H9 (cell line): ENCODE measurements at regions not wholly inside any gene's neighbourhood (a gene's known extent, or its start where the extent isn't known, plus 50 kb on each side); places are given as distances from the start of the nearest gene placed in this dataset.
A peak's percentile ranks its signal among the peaks of the same experiment; 100 is the strongest.

Experiments used
- DNase-seq: peaks from one replicate; pipeline ENCODE4 v3.0.0-alpha.2; 2017
- H2AFZ ChIP-seq: one replicate; pipeline ENCODE4 v1.6.1; 2013; ENCODE audit warnings: mild to moderate bottlenecking, low read length, control low read depth, moderate library complexity
- H2AK5ac ChIP-seq: 2 replicates; pipeline ENCODE4 v1.6.1; 2013; ENCODE audit warnings: low read length, control low read depth, mixed read lengths; ENCODE audit not compliant: insufficient read length
- H2BK120ac ChIP-seq: one replicate; pipeline ENCODE4 v1.6.1; 2013; ENCODE audit warnings: low read depth, mild to moderate bottlenecking, low read length, control low read depth, inconsistent platforms; ENCODE audit not compliant: poor library complexity, severe bottlenecking
- H2BK12ac ChIP-seq: 2 replicates; pipeline ENCODE4 v1.6.1; 2013; ENCODE audit warnings: low read length, control low read depth, mixed read lengths, low read depth; ENCODE audit not compliant: insufficient read length
- H2BK15ac ChIP-seq: 2 replicates; pipeline ENCODE4 v1.6.1; 2013; ENCODE audit warnings: low read depth, low read length, control low read depth
- H2BK20ac ChIP-seq: one replicate; pipeline ENCODE4 v1.6.1; 2013; ENCODE audit warnings: low read depth, mild to moderate bottlenecking, low read length, control low read depth, inconsistent platforms; ENCODE audit not compliant: poor library complexity, severe bottlenecking
- H2BK5ac ChIP-seq: 2 replicates; pipeline ENCODE4 v1.6.1; 2013; ENCODE audit warnings: low read length, control low read depth, mixed read lengths; ENCODE audit not compliant: insufficient read length
- H3K14ac ChIP-seq: 2 replicates; pipeline ENCODE4 v1.6.1; 2013; ENCODE audit warnings: low read length, control low read depth; ENCODE audit not compliant: insufficient read depth
- H3K18ac ChIP-seq: 2 replicates; pipeline ENCODE4 v1.6.1; 2013; ENCODE audit warnings: low read depth, mild to moderate bottlenecking, mixed read lengths, low read length, control low read depth; ENCODE audit not compliant: insufficient read length
- H3K23ac ChIP-seq: 2 replicates; pipeline ENCODE4 v1.6.1; 2013; ENCODE audit warnings: low read length, control low read depth, mixed read lengths, low read depth; ENCODE audit not compliant: insufficient read length
- H3K23me2 ChIP-seq: 2 replicates; pipeline ENCODE4 v1.6.1; 2013; ENCODE audit warnings: low read depth, mild to moderate bottlenecking, mixed read lengths, low read length, control low read depth; ENCODE audit not compliant: insufficient read length, poor library complexity, severe bottlenecking
- H3K27ac ChIP-seq: 2 replicates; pipeline ENCODE4 v1.5.1; 2013; ENCODE audit warnings: low read length, control low read depth, mixed read lengths, low read depth; ENCODE audit not compliant: insufficient read length
- H3K27me3 ChIP-seq: 2 replicates; pipeline ENCODE4 v1.6.1; 2013; ENCODE audit warnings: low read length, control low read depth, inconsistent platforms; ENCODE audit not compliant: insufficient read depth
- H3K4ac ChIP-seq: 2 replicates; pipeline ENCODE4 v1.6.1; 2013; ENCODE audit warnings: low read depth, mild to moderate bottlenecking, control low read depth, inconsistent platforms, low read length, moderate library complexity
- H3K4me1 ChIP-seq: 2 replicates; pipeline ENCODE4 v1.6.1; 2013; ENCODE audit warnings: low read length, control low read depth, inconsistent platforms; ENCODE audit not compliant: insufficient read depth
- H3K4me2 ChIP-seq: 2 replicates; pipeline ENCODE4 v1.6.1; 2013; ENCODE audit warnings: low read length, control low read depth, mixed read lengths; ENCODE audit not compliant: insufficient read length, insufficient read depth
- H3K56ac ChIP-seq: 2 replicates; pipeline ENCODE4 v1.6.1; 2013; ENCODE audit warnings: low read depth, mild to moderate bottlenecking, mixed read lengths, low read length, control low read depth; ENCODE audit not compliant: insufficient read length
- H3K79me1 ChIP-seq: 2 replicates; pipeline ENCODE4 v1.6.1; 2013; ENCODE audit warnings: low read depth, mild to moderate bottlenecking, moderate library complexity, low read length, control low read depth, inconsistent platforms; ENCODE audit not compliant: insufficient read depth, poor library complexity, severe bottlenecking
- H3K79me2 ChIP-seq: 2 replicates; pipeline ENCODE4 v1.6.1; 2013; ENCODE audit warnings: low read length, control low read depth, inconsistent platforms; ENCODE audit not compliant: insufficient read depth
- H3K9ac ChIP-seq: 2 replicates; pipeline ENCODE4 v1.6.1; 2013; ENCODE audit warnings: low read length, control low read depth, mixed read lengths; ENCODE audit not compliant: insufficient read length; ENCODE audit errors: extremely low read depth
- H3K9me3 ChIP-seq: one replicate; pipeline ENCODE4 v1.6.1; 2013; ENCODE audit warnings: low read depth, low read length, inconsistent platforms; ENCODE audit not compliant: control insufficient read depth
- H3T11ph ChIP-seq: one replicate; pipeline ENCODE4 v1.6.1; 2013; ENCODE audit warnings: mild to moderate bottlenecking, low read length, control low read depth, inconsistent platforms
- H4K20me1 ChIP-seq: one replicate; pipeline ENCODE4 v1.6.1; 2013; ENCODE audit not compliant: control insufficient read depth, insufficient read length, insufficient read depth
- H4K5ac ChIP-seq: 2 replicates; pipeline ENCODE4 v1.6.1; 2013; ENCODE audit warnings: low read depth, mild to moderate bottlenecking, mixed read lengths, low read length, control low read depth; ENCODE audit not compliant: insufficient read length
- H4K8ac ChIP-seq: replicated peaks from 2 replicates; pipeline ENCODE4 v1.6.1; 2013; ENCODE audit warnings: low read length, control low read depth, mixed read lengths, low read depth; ENCODE audit not compliant: insufficient read length
- H4K91ac ChIP-seq: 2 replicates; pipeline ENCODE4 v1.6.1; 2013; ENCODE audit warnings: low read depth, mild to moderate bottlenecking, moderate library complexity, mixed read lengths, low read length, control low read depth; ENCODE audit not compliant: insufficient read length
- H3K27ac Mint-ChIP-seq, 3 experiments: 2 replicates in 2 of 3; 3 replicates in 1 of 3; pipeline ENCODE4 v1.8.0; 2020 to 2021; ENCODE audit warnings: mixed read lengths in 3 of 3, mild to moderate bottlenecking in 1 of 3, moderate library complexity in 1 of 3
- H3K27me3 Mint-ChIP-seq: 2 replicates; pipeline ENCODE4 v1.8.0; 2021; ENCODE audit warnings: low read depth, mild to moderate bottlenecking, moderate library complexity, mixed read lengths
- H3K36me3 Mint-ChIP-seq, 3 experiments: 2 replicates in 2 of 3; 3 replicates in 1 of 3; pipeline ENCODE4 v1.8.0; 2020 to 2021; ENCODE audit warnings: low read depth in 3 of 3, mixed read lengths in 3 of 3; ENCODE audit not compliant: insufficient read depth in 1 of 3
- H3K4me1 Mint-ChIP-seq, 2 experiments: 2 replicates each; pipeline ENCODE4 v1.8.0; 2020; ENCODE audit warnings: mixed read lengths in 2 of 2
- H3K4me3 Mint-ChIP-seq, 2 experiments: 2 replicates in 1 of 2; 3 replicates in 1 of 2; pipeline ENCODE4 v1.8.0; 2020 to 2021; ENCODE audit warnings: mild to moderate bottlenecking in 2 of 2, mixed read lengths in 2 of 2, moderate library complexity in 1 of 2
- H3K9me3 Mint-ChIP-seq, 2 experiments: 2 replicates in 1 of 2; 3 replicates in 1 of 2; pipeline ENCODE4 v1.8.0; 2020; ENCODE audit warnings: mild to moderate bottlenecking in 2 of 2, mixed read lengths in 2 of 2, moderate library complexity in 1 of 2
- WGBS: extraction: QIAGEN DNeasy Blood & Tissue Kit; methylation state at CpG from one replicate; pipeline ENCODE4 v1.1.7; 2013; ENCODE audit warnings: missing lambda C conversion rate, low lambda C conversion rate, mixed read lengths; ENCODE audit not compliant: insufficient read length; ENCODE audit errors: extremely low coverage; 5-methylcytosine and 5-hydroxymethylcytosine counted together
- TF ChIP-seq, protein P1 (sequence below): fragments of 200-600 bp; sonication (generic); conservative IDR thresholded peaks from 3 replicates; pipeline ENCODE4 v1.8.0; 2021; ENCODE audit warnings: antibody characterized with exemption, mild to moderate bottlenecking

DNA sequence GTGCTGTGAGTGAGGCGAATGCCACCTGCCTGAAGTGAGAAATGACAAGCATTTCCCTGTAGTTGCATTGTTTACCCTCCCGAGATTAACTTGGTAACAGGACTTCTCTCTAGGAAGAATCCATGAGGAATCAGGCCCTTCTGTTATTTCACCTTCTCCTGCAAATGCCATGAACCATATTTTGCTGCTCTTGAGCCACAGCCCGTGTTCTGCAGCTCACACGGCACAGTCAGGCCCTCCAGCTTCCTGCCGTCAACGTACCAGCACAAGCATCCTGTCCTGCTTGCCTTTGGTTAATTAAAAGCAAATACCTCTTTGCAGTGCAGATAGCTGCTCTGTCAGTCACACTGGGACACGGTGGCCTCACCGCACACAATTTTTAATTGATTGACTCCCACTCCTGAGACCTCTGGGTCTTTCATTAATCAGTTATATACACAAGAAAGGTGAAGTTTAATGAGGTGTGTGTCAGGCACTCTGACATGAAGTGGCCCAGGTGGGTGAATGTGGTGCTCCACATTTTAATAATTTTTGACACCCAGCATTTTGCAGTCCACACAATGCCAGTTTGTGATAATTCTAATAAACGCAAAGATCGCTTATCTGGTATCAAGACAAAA lies 95.3 kb upstream of the ASB18 start:
- Histone ChIP-seq H2BK15ac (no peak overlapping the region), H4K8ac (no peak overlapping the region), H3K4me1 (no peaks in the 10 kb centered on the region), H3K79me2 (no peaks in the 10 kb centered on the region), H3K79me1 (no peaks in the 10 kb centered on the region), H3T11ph (no peak overlapping the region), H2AK5ac (no peak overlapping the region), H3K23me2 (no peaks in the 10 kb centered on the region), H4K91ac (no peak overlapping the region), H3K4me2 (no peak overlapping the region), H2BK120ac (no peak overlapping the region), H3K56ac (no peak overlapping the region), H3K23ac (no peak overlapping the region), H3K14ac (no peak overlapping the region), H4K5ac (no peak overlapping the region), H2BK5ac (no peak overlapping the region), H2BK20ac (no peak overlapping the region), H3K9ac (no peak overlapping the region), H3K4ac (no peak overlapping the region), H4K20me1 (no peaks in the 10 kb centered on the region), H3K27ac (no peak overlapping the region), H3K9me3 (no peaks in the 10 kb centered on the region), H2AFZ (no peak overlapping the region), H3K18ac (no peak overlapping the region), H2BK12ac (no peak overlapping the region), H3K27me3 (no peaks in the 10 kb centered on the region)
- peak; percentile 19 for DNase-seq
- Mint-ChIP-seq H3K4me1 (no peaks in the 10 kb centered on the region), H3K4me3 (no peak overlapping the region), H3K27ac (peak overlapping the region in 1 of 3 experiments; percentile 33; a peak in 3 of 7 replicates), H3K27me3 (no peaks in the 10 kb centered on the region), H3K36me3 (no peaks in the 10 kb centered on the region), H3K9me3 (no peaks in the 10 kb centered on the region)
- TF ChIP-seq, protein P1, sequence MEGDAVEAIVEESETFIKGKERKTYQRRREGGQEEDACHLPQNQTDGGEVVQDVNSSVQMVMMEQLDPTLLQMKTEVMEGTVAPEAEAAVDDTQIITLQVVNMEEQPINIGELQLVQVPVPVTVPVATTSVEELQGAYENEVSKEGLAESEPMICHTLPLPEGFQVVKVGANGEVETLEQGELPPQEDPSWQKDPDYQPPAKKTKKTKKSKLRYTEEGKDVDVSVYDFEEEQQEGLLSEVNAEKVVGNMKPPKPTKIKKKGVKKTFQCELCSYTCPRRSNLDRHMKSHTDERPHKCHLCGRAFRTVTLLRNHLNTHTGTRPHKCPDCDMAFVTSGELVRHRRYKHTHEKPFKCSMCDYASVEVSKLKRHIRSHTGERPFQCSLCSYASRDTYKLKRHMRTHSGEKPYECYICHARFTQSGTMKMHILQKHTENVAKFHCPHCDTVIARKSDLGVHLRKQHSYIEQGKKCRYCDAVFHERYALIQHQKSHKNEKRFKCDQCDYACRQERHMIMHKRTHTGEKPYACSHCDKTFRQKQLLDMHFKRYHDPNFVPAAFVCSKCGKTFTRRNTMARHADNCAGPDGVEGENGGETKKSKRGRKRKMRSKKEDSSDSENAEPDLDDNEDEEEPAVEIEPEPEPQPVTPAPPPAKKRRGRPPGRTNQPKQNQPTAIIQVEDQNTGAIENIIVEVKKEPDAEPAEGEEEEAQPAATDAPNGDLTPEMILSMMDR: no peak
- no CpG with 5 or more reads among the region's 10 CpGs for WGBS
